ENCODE measurements at regions not wholly inside any gene's neighbourhood (a gene's known extent, or its start where the extent isn't known, plus 50 kb on each side); places are given as distances from the start of the nearest gene placed in this dataset.
A peak's percentile ranks its signal among the peaks of the same experiment; 100 is the strongest.

- TF ChIP-seq CSRNP2 (CRISPR knock-in tag; conservative IDR thresholded peaks at IDR 0.05; ENCODE audit: low read depth) (no peak), ZNF101 (CRISPR knock-in tag; IDR thresholded peaks at IDR 0.05; ENCODE audit: borderline replicate concordance, low read depth) (no peak), ZNF737 (CRISPR knock-in tag; IDR thresholded peaks at IDR 0.05; ENCODE audit: borderline replicate concordance) (no peak), ZSCAN12 (CRISPR knock-in tag; IDR thresholded peaks at IDR 0.05) (no peak), ZNF501 (CRISPR knock-in tag; IDR thresholded peaks at IDR 0.05) (no peak), BCL3 (CRISPR knock-in tag; IDR thresholded peaks at IDR 0.05) (no peak)
Measured at GRCh38 chr2:104375206-104375605, 478.7 kb upstream of the POU3F3 start (continued).

- Histone ChIP-seq H3K27me3 (ENCODE audit: control insufficient read depth in 1 of 2, insufficient read depth in 2 of 2, low read length in 2 of 2) (no peaks in the 10 kb centered on the region), H3K79me2 (ENCODE audit: insufficient read depth, low read length) (no peaks in the 10 kb centered on the region), H3K36me3 (replicated peaks in 1 of 2; ENCODE audit: control insufficient read depth in 1 of 2, insufficient read depth in 2 of 2, low read length in 2 of 2) (no peaks in the 10 kb centered on the region), H4K20me1 (ENCODE audit: insufficient read depth, low read length) (no peaks in the 10 kb centered on the region), H2AFZ (ENCODE audit: low read length) (no peak overlapping the region), H3K9me3 (ENCODE audit: low read length) (no peaks in the 10 kb centered on the region), H3K4me3 (replicated peaks in 1 of 3; ENCODE audit: insufficient read depth in 1 of 3, low read depth in 2 of 3, low read length in 3 of 3) (no peak overlapping the region; a peak in 1 of 6 replicates), H3K27ac (ENCODE audit: extremely low read length, insufficient read depth, low read length) (no peak overlapping the region), H3K4me1 (ENCODE audit: insufficient read depth, low read length) (no peaks in the 10 kb centered on the region), H3K9ac (ENCODE audit: insufficient read depth, low read depth, low read length) (no peak overlapping the region), H3K4me2 (ENCODE audit: low read depth, low read length) (peak overlapping the region; percentile 31)
- ATAC-seq = peak; percentile 79
- DNase-seq (ENCODE audit: low spot score) = peak; percentile 4
- no TSS peak for BruUV-seq (replicated peaks)
- no peak for FAIRE-seq
- ChIA-PET POLR2A (no interaction called here), CTCF (ENCODE audit: low intra/inter-chr PET ratio, low total read pairs) (no interaction called here)
- peak; percentile 37; the same call in 1 of the 2 replicates for TF ChIP-seq HCFC1 (IDR thresholded peaks at IDR 0.05; ENCODE audit: low read depth, low read length)
- TF ChIP-seq ZSCAN29 (CRISPR knock-in tag; conservative IDR thresholded peaks at IDR 0.05) = no peak
- no peak for TF ChIP-seq TBP (CRISPR knock-in tag; IDR thresholded peaks at IDR 0.05)
- TF ChIP-seq MEIS1 (CRISPR knock-in tag; IDR thresholded peaks at IDR 0.05; ENCODE audit: borderline replicate concordance) = no peak
- TF ChIP-seq THAP11 (CRISPR knock-in tag; IDR thresholded peaks at IDR 0.05) = peak; percentile 90
- peak; percentile 76 for TF ChIP-seq NFYC (CRISPR knock-in tag; IDR thresholded peaks at IDR 0.05)
- peak; percentile 52 for TF ChIP-seq GABPA (IDR thresholded peaks at IDR 0.05; ENCODE audit: low read depth, low read length)
- peak; percentile 92 for TF ChIP-seq GABPA (CRISPR knock-in tag; IDR thresholded peaks at IDR 0.05; ENCODE audit: low read depth)
- TF ChIP-seq ZNF143 (CRISPR knock-in tag; IDR thresholded peaks at IDR 0.05) = peak; percentile 81
- 0 out of 2 replicates have a peak, but pooled peaks have one; percentile 12 for TF ChIP-seq ELF1 (CRISPR knock-in tag; IDR thresholded peaks at IDR 0.05)
- no peak for TF ChIP-seq PCBP2 (optimal IDR thresholded peaks at IDR 0.05; ENCODE audit: low read depth, low read length, poor library complexity, severe bottlenecking)
- peak; percentile 69 for TF ChIP-seq NFYB (CRISPR knock-in tag; IDR thresholded peaks at IDR 0.05)
- peak; percentile 85 for TF ChIP-seq GABPB1 (CRISPR knock-in tag; IDR thresholded peaks at IDR 0.05)
- TF ChIP-seq ZNF281 (CRISPR knock-in tag; IDR thresholded peaks at IDR 0.05; ENCODE audit: borderline replicate concordance) = peak; percentile 48; the same call in 1 of the 2 replicates
- no peak for TF ChIP-seq ZNF354B (CRISPR knock-in tag; IDR thresholded peaks at IDR 0.05)
- 0% methylated on average over 3 of the region's 3 CpGs for WGBS (ENCODE audit: low lambda C conversion rate)
- intact Hi-C loops (cut with micrococcal nuclease; ENCODE audit: unreplicated experiment) (no loop called here), in situ Hi-C loops (cut with HindIII; ENCODE audit: extremely low pct_ligation_motif_present, low pct_unique_long_range_greater_than_20kb) (no loop called here)
Measured at GRCh38 chr2:104378853-104379374, 475.0 kb upstream of the POU3F3 start.

Measured in HepG2 (cell line).